WTC11 (cell line): ENCODE measurements at regions not wholly inside any gene's neighbourhood (a gene's known extent, or its start where the extent isn't known, plus 50 kb on each side); places are given as distances from the start of the nearest gene placed in this dataset.

Source experiments
- CREM ChIP-seq: sonication (generic); formaldehyde crosslinking; IDR thresholded peaks from 2 replicates; pipeline ENCODE4 v1.8.1; 2022; ENCODE audit warnings: mild to moderate bottlenecking, missing genetic modification reagents, moderate library complexity
- CTCF ChIP-seq: fragments of 200-600 bp; IDR thresholded peaks from 2 replicates; pipeline ENCODE4 v1.8.0; 2022; ENCODE audit warnings: antibody characterized with exemption
- E2F1 ChIP-seq: sonication (generic); formaldehyde crosslinking; IDR thresholded peaks from 2 replicates; pipeline ENCODE4 v1.8.0; 2022; ENCODE audit warnings: mild to moderate bottlenecking, missing genetic modification reagents
- E2F4 ChIP-seq: sonication (generic); formaldehyde crosslinking; IDR thresholded peaks from 2 replicates; pipeline ENCODE4 v1.8.1; 2022; ENCODE audit warnings: low read depth, mild to moderate bottlenecking, moderate library complexity, missing genetic modification reagents, borderline replicate concordance
- E2F5 ChIP-seq: sonication (generic); formaldehyde crosslinking; IDR thresholded peaks from 2 replicates; pipeline ENCODE4 v1.8.1; 2022; ENCODE audit warnings: mild to moderate bottlenecking, moderate library complexity, missing genetic modification reagents
- USF2 ChIP-seq: sonication (generic); formaldehyde crosslinking; IDR thresholded peaks from 2 replicates; pipeline ENCODE4 v1.8.1; 2023; ENCODE audit warnings: mild to moderate bottlenecking, missing genetic modification reagents, moderate library complexity
- ZBTB21 ChIP-seq: sonication (generic); formaldehyde crosslinking; IDR thresholded peaks from 2 replicates; pipeline ENCODE4 v1.8.1; 2023; ENCODE audit warnings: mild to moderate bottlenecking, missing genetic modification reagents, borderline replicate concordance

- no peak for TF ChIP-seq ZBTB21 (CRISPR knock-in tag)
- no peak for TF ChIP-seq E2F4
- no peak for TF ChIP-seq USF2 (CRISPR knock-in tag)
- no peak for TF ChIP-seq CTCF
- TF ChIP-seq CREM (CRISPR knock-in tag) = no peak
- no peak for TF ChIP-seq E2F5 (CRISPR knock-in tag)
- TF ChIP-seq E2F1 = no peak
These were observed 435.7 kb downstream of the TXNL1 start for GRCh38 chr18:56202678-56203077.
